K562 (cell line): ENCODE measurements at regions not wholly inside any gene's neighbourhood (a gene's known extent, or its start where the extent isn't known, plus 50 kb on each side); places are given as distances from the start of the nearest gene placed in this dataset.

ENCODE experiments used
- ATAC-seq: fragments of 200-7000 bp; cut with Tn5 transposase; 3 replicates; pipeline ENCODE4 v1.9.1; 2020; ENCODE audit warnings: moderate library complexity
- BruUV-seq: library from RNA; stranded (reverse); fragments of 400-500 nt; replicated peaks from 2 replicates; lab custom pipeline; 2021; lab: Mats Ljungman, UMichigan
- CTCF ChIA-PET: fragments of 300-600 bp; formaldehyde crosslinking; extraction: SDS; loops from one replicate; lab custom pipeline; 2021; ENCODE audit warnings: low intra/inter-chr PET ratio; lab: Yijun Ruan, JAX
- POLR2A ChIA-PET: fragments of 300-600, 350-650 bp; sonication (Branson Sonifier 250); formaldehyde crosslinking; extraction: SDS; loops from one replicate; lab custom pipeline; 2021; ENCODE audit warnings: antibody characterized with exemption, inconsistent platforms; lab: Yijun Ruan, JAX
- DNase-seq, 4 experiments: peaks; one replicate each; pipeline versions ENCODE4 v3.0.0 to v3.0.0-alpha.2; 2011 to 2018; ENCODE audit warnings: low spot score in 3 of 4, mixed read lengths in 3 of 4; ENCODE audit errors: extremely low read depth in 1 of 4
- FAIRE-seq: peaks from 2 replicates; lab custom pipeline; 2011; peaks lifted over from hg19 to GRCh38; lab: Jason Lieb, UNC
- H2AFZ ChIP-seq: 2 replicates; pipeline ENCODE4 v1.6.0; 2011; ENCODE audit warnings: low read depth, low read length, control low read depth, inconsistent platforms
- H3K27ac ChIP-seq: fragments of 200-600 bp; 3 replicates; pipeline ENCODE4 v1.8.0; 2011; ENCODE audit warnings: low read depth, mild to moderate bottlenecking, control low read depth, inconsistent platforms, low read length, moderate library complexity, mixed read lengths; ENCODE audit errors: extremely low read depth
- H3K27me3 ChIP-seq, 2 experiments: fragments of 300-600 bp in 1 of 2; 2 replicates in 1 of 2; 3 replicates in 1 of 2; pipeline versions ENCODE4 v1.6.0 to v1.8.0; 2011; ENCODE audit warnings: inconsistent platforms in 2 of 2, low read length in 2 of 2, mild to moderate bottlenecking in 1 of 2, mixed read lengths in 1 of 2, moderate library complexity in 1 of 2; ENCODE audit not compliant: control insufficient read depth in 2 of 2, insufficient read depth in 2 of 2
- H3K36me3 ChIP-seq: fragments of 300-600 bp; 3 replicates; pipeline ENCODE4 v1.8.0; 2011; ENCODE audit warnings: mild to moderate bottlenecking, low read length, inconsistent platforms; ENCODE audit not compliant: control insufficient read depth, insufficient read depth
- H3K4me1 ChIP-seq, 2 experiments: fragments of 200-600 bp in 1 of 2; replicated peaks in 1 of 2; 2 replicates in 1 of 2; 3 replicates in 1 of 2; pipeline versions ENCODE4 v1.5.1 to v1.8.0; 2011; ENCODE audit warnings: inconsistent platforms in 2 of 2, low read length in 2 of 2, mild to moderate bottlenecking in 1 of 2, mixed read lengths in 1 of 2, moderate library complexity in 1 of 2; ENCODE audit not compliant: control insufficient read depth in 2 of 2, insufficient read depth in 2 of 2
- H3K4me2 ChIP-seq: 2 replicates; pipeline ENCODE4 v1.6.1; 2011; ENCODE audit warnings: low read length, control low read depth, inconsistent platforms, mixed read lengths; ENCODE audit not compliant: insufficient read depth
- H3K4me3 ChIP-seq: fragments of 200-600 bp; sonication (generic), shearing (Covaris generic); 2 replicates; pipeline ENCODE4 v1.5.1; 2016; ENCODE audit warnings: control low read depth, inconsistent platforms
- H3K79me2 ChIP-seq: fragments of 200-600 bp; 3 replicates; pipeline ENCODE4 v1.8.0; 2011; ENCODE audit warnings: low read length, inconsistent platforms; ENCODE audit not compliant: control insufficient read depth, insufficient read depth
- H3K9ac ChIP-seq, 2 experiments: 2 replicates each; pipeline versions ENCODE4 v1.6.0 to v1.6.1; 2011; ENCODE audit warnings: low read depth in 2 of 2, low read length in 2 of 2, control low read depth in 1 of 2, inconsistent platforms in 1 of 2, mild to moderate bottlenecking in 1 of 2, mixed read lengths in 1 of 2; ENCODE audit not compliant: insufficient read depth in 1 of 2
- H3K9me1 ChIP-seq: one replicate; pipeline ENCODE4 v1.6.0; 2011; ENCODE audit warnings: inconsistent platforms, mild to moderate bottlenecking, low read length, moderate library complexity; ENCODE audit not compliant: control insufficient read depth, insufficient read depth
- H3K9me3 ChIP-seq: replicated peaks from 2 replicates; pipeline ENCODE4 v1.5.1; 2011; ENCODE audit warnings: low read depth, low read length, inconsistent platforms; ENCODE audit not compliant: control insufficient read depth, insufficient read depth
- H4K20me1 ChIP-seq: replicated peaks from 2 replicates; pipeline ENCODE4 v1.6.1; 2011; ENCODE audit warnings: low read length, inconsistent platforms, mixed read lengths; ENCODE audit not compliant: control insufficient read depth, insufficient read depth
- CHAMP1 ChIP-seq: fragments of 450-650 bp; IDR thresholded peaks from 2 replicates; pipeline ENCODE4 v1.6.1; 2016; ENCODE audit warnings: mild to moderate bottlenecking
- GMEB1 ChIP-seq: fragments of 250-450 bp; sonication (Bioruptor Pico); IDR thresholded peaks from 2 replicates; pipeline ENCODE4 v1.4.0; 2020; ENCODE audit warnings: mild to moderate bottlenecking
- MIER1 ChIP-seq: fragments of 450-650 bp; IDR thresholded peaks from 2 replicates; pipeline ENCODE4 v1.6.1; 2016; ENCODE audit warnings: antibody characterized with exemption, mild to moderate bottlenecking, low read depth
- PPARD ChIP-seq: fragments of 250-450 bp; sonication (Bioruptor Pico); IDR thresholded peaks from 2 replicates; pipeline ENCODE4 v1.8.0; 2022; ENCODE audit warnings: inconsistent platforms, mild to moderate bottlenecking, moderate library complexity
- ZNF263 ChIP-seq: sonication (generic); formaldehyde crosslinking; IDR thresholded peaks from 2 replicates; pipeline ENCODE4 v1.8.0; 2022; ENCODE audit warnings: mild to moderate bottlenecking, missing genetic modification reagents, borderline replicate concordance
- WGBS: fragments of 100-300 bp; shearing (Covaris generic); methylation state at CpG from one replicate; pipeline ENCODE4 v1.1.6; 2016; ENCODE audit warnings: low coverage, mixed read lengths; ENCODE audit not compliant: insufficient coverage; ENCODE audit errors: missing lambda C conversion rate; 5-methylcytosine and 5-hydroxymethylcytosine counted together
- in situ Hi-C: fragments of 300-500 bp; cut with MboI; formaldehyde crosslinking; loops from 4 replicates; pipeline ENCODE4 v1.15.0; 2018; ENCODE audit warnings: inconsistent platforms, mixed read lengths
- intact Hi-C: fragments of 100-400 bp; cut with micrococcal nuclease; formaldehyde crosslinking; loops from 2 replicates; pipeline ENCODE4 v1.14.2; 2022

- FAIRE-seq (no peak), DNase-seq (no peak)
- BruUV-seq: no TSS peak
Observed at GRCh38 chr14:61174987-61175386, 106.2 kb downstream of the TMEM30B start.

More at GRCh38 chr14:61174987-61175386, 106.2 kb downstream of the TMEM30B start:
- Histone ChIP-seq H3K4me3 (no peak overlapping the region), H3K27me3 (peaks cover 2 to 16% of the 10 kb centered on the region in 2 experiments; a peak in 3 of 5 replicates), H3K9me1 (no peaks in the 10 kb centered on the region), H3K79me2 (no peaks in the 10 kb centered on the region), H3K9me3 (no peaks in the 10 kb centered on the region), H2AFZ (no peak overlapping the region), H3K36me3 (no peaks in the 10 kb centered on the region), H3K4me2 (no peak overlapping the region), H3K9ac (no peak overlapping the region), H3K4me1 (no peaks in the 10 kb centered on the region), H3K27ac (no peak overlapping the region), H4K20me1 (no peaks in the 10 kb centered on the region)
- intact Hi-C loops (no loop called here), in situ Hi-C loops (no loop called here)
- no peak for ATAC-seq
- POLR2A ChIA-PET: no interaction called here
- 0% methylated on average over 2 of the region's 2 CpGs for WGBS
- TF ChIP-seq ZNF263 (CRISPR knock-in tag) (no peak), CHAMP1 (no peak), PPARD (CRISPR knock-in tag) (no peak), MIER1 (no peak), GMEB1 (CRISPR knock-in tag) (no peak)
- CTCF ChIA-PET: no interaction called here
